NCI-H446 treated with DMSO at 0.1 percent for 48 hours (cell line): ENCODE measurements at regions not wholly inside any gene's neighbourhood (a gene's known extent, or its start where the extent isn't known, plus 50 kb on each side); places are given as distances from the start of the nearest gene placed in this dataset.

Experiments used
- DNase-seq: peaks from one replicate; lab custom pipeline; 2025; lab: John Stamatoyannopoulos, UW

- no peak for DNase-seq
Observed at GRCh38 chr15:31245135-31245689, 81.4 kb upstream of the KLF13 start.

DNA sequence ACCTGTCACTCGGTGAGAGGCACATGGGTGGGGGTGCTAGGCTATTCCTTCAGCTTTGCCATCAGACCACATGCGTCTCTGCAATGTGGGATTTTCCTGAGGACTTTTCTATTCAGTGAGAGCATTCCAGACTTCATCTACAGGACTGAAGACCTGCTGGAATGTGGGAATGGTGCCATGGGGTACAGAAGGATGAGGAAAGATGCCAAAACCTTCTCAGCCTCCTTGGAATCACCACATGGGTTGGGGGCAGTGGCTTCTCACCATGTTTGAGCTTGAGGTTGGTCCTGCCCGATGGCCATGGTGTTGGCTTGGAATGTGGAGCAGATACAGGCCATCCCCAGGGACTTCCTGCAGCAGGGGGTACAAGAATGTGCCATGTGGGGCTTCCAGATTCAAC lies 80.9 kb upstream of the KLF13 start:
- no peak for DNase-seq

DNA sequence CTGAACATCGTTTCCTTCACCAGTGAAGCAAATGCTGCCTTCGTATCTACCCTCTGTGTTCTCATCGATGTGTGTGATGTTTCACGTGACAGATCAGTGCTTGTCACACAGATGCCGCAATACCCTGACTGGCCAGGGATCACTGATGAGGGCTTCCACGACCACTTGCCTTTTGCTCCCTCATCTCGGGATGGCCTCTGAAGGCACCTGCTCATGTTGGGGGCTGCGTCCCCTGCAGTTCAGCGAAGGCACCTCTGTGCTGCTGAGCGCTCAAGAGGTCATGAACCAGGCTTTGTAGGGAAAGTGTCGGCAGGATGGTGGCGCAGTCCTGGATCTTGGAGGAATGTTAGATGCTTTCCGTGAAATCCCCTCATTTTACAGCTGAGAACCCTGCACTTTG lies 79.2 kb upstream of the KLF13 start:
- DNase-seq, result no peak

- DNase-seq, result no peak
Observed at GRCh38 chr15:31248263-31248662, 78.4 kb upstream of the KLF13 start.

GRCh38 chr15:31248951-31249350 lies 77.7 kb upstream of the KLF13 start:
- DNase-seq, result no peak

GRCh38 chr15:31250033-31250432 lies 76.6 kb upstream of the KLF13 start:
- no peak for DNase-seq

DNA sequence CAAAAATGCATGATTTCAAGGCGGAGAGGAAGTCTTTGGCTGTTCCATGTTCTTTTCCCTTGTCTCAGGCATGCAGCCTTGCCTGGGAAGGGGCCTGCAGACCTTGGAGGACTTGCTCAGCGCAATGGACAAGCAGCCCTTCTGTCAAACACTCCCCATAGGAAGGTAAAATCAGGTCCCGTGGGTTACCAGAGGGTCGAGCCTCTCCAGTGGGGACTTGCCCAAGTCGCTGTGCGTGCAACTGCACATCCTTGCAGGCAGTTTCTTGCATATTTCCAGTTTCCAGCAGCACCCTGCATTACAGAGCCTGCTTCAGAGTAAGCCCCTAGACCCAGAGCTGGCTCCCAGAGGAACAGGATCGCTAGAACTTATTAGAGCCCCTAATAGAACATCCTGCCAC lies 75.5 kb upstream of the KLF13 start:
- DNase-seq, result no peak

- DNase-seq, result no peak
Observed at GRCh38 chr15:31252171-31252785, 74.4 kb upstream of the KLF13 start.

DNA sequence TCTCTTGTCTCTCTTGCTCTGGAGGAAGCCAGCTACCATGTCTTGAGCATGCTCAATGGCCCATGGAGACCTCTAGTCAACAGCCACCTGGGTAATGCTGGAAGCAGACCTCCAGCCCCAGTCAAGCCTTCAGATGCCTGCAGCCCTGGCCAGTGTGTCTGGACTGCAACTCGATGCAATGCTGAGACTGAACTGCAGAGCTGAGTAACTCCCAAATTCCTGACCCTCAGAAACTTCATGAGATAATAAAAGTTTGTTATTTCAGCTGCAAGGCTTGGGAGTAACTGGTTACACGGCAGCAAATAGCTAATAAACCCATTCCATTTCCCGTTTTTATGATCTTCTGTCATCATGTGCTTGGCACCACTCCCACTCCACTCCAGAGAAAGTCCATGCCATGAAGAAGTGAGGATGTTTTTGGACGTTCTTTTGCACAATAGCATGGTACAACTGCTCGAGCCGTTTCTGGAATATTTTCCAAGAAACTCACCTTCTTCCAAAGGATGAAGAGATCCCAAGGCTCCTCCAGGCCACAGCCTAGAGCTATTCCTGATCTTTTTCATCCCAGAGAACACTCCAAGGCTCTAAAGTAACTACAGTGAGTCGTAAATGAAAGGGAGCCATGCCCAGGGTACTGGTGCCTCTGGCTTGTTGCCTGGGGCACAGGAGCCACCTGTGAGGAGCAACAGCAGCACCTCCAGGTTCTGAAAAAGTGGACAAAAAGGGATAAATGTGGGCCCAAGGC lies 72.0 kb upstream of the KLF13 start:
- DNase-seq, result no peak

- no peak for DNase-seq
Observed at GRCh38 chr15:31255176-31255510, 71.5 kb upstream of the KLF13 start.

DNA sequence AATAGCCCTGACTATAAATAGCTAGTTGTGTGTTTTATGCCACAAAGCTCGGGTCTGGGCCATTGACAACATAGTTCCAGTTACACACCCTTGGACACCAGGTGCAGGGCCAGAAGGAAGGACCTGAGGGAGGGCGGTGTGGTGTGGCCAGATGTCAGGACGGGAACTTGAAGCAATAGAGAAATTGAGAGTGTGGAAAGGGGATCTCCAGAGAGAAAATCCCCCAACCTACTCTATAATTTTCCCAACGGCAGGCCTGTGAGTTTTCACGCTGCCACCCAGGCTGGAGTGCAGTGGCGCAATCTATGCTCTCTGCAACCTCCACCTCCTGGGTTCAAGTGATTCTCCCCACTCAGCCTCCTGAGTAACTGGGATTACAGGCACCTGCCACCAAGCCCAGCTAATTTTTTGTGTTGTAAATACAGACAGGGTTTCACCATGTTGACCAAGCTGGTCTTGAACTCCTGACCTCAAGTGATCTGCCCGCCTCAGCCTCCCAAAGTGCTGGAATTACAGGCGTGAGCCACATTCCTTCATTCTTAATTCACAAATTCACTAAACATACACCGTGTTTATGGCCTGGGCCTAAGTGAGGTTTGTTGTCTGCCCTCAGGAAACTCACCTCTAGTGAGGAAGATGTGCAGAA lies 70.8 kb upstream of the KLF13 start:
- DNase-seq, result no peak

- DNase-seq, result no peak
Observed at GRCh38 chr15:31256378-31257265, 70.0 kb upstream of the KLF13 start.

- no peak for DNase-seq
Observed at GRCh38 chr15:31257286-31257685, 69.3 kb upstream of the KLF13 start.

DNA sequence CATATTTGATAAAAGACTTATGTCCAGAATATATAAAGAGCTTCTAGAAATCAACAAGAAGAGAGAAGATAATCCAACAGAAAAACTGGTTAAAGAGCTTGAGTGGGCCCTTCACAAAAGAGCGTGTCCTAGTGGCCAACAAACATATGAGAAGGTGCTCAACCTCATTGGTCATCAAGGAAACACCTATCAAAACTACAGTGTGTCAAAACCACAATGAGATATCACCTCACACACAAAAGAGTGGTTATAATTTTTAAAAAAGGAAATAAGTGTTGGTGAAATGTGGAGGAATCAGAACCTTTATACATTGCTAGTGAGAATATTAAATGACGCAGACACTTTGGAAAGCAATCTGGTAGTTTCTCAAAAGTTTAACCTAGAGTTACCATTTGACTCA lies 68.4 kb upstream of the KLF13 start:
- DNase-seq, result no peak

- no peak for DNase-seq
Observed at GRCh38 chr15:31259562-31260252, 66.9 kb upstream of the KLF13 start.

- DNase-seq, result no peak
Observed at GRCh38 chr15:31260646-31261265, 65.9 kb upstream of the KLF13 start.

DNA sequence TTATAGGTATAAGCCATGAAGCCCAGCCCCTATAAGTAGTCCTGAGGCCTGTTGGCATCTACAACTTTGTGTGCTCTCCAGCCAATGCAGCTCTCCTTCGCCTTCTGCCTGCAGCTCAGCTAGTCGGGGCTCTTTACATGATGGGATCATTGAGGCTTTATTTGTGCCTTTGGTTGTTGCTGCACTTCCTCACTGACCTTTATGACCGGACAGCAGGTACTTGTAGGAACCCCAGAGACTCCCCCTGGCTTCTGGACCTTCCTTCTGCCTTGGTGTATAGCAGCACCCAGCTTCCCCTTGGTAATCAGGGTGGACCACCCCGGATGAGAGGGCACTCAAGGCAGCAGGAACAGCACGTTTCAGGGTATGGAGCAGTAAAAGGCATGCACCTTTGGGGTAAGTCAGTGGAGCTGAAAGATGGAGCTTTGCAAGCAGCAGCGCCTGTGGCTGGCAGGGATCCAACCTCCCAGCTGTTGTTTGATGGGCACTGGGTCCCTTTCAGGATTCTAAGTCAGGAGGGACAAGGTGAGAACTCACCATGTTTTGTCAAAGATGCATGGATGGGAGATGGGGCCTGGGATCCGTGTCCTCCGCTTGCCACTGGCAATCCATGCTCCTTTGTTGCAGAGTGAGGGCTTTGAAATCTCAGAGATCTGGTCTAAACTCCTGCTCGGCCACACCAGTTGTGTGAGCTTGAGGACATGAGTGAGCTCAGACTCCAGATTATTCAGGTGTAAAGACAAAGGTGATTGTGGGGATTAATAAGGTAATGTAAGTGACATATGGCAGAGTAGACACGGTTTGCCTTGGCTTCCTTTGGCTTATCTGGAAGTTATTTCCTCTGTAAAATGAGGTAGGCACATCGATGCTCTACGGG lies 65.1 kb upstream of the KLF13 start:
- no peak for DNase-seq

DNA sequence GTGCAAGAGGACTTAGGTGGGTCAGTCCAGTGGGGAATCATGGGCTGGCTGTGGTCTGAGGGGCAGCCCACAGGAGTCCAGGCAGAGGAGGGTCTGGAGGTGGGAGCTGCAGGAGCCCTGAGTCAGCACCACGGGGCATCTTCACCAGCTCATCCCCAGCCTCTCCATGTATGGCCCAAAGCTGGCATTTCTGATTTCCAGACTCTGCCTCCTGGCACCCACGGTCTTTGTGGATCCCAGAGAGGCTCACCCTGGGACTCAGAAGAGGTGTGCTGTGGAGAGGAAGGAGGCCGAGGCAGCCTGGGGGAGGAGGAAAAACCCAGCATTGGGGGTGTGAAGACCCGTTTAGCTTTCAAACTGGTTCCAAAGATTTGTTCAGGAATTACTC lies 64.5 kb upstream of the KLF13 start:
- DNase-seq, result no peak

DNA sequence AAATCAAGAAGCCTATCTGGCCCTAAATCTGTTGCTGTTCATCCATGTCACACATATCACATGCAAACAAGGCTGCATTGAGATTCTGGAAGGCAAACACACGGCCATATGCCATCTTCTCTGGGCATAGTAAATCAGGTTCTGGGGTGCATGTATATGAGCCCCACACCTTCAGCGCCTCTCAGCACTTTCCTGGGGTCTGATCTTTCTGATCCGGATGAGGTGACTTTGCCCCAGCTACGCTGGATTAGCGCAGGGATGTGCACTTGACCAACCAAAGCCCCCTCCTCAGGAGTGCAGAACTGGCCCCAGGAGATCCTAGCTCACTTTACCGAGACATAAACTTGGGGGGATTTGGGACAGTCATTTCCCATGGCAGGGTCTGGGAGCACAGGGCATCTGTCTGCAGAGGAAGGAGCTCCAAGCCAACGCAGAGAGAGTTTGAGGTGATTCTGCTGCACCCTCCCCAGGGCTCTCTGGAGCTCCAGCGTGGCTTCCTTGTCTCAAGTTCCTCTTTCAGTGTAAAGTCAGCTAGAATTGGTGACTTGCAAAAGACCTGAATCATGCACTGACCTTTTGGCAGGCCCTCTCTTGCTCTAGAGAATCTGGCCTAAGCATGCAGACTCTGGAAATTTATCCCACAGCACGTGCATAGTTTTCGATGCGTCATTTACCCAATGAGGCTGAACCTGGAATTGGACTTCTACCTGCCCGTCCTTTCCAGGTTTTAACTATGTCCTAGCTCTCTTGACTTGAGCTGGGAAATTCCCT lies 63.5 kb upstream of the KLF13 start:
- DNase-seq, result no peak
